Osteocyte (in vitro differentiated cells): ENCODE measurements at regions not wholly inside any gene's neighbourhood (a gene's known extent, or its start where the extent isn't known, plus 50 kb on each side); places are given as distances from the start of the nearest gene placed in this dataset.

Experiments used
- DNase-seq: peaks from one replicate; pipeline ENCODE4 v3.0.0; 2021; ENCODE audit warnings: mixed read lengths; ENCODE audit not compliant: unreplicated experiment; ENCODE audit errors: extremely low spot score
- H3K27ac Mint-ChIP-seq: one replicate; pipeline ENCODE4 v1.8.0; 2021; ENCODE audit warnings: mild to moderate bottlenecking, mixed read lengths; ENCODE audit not compliant: unreplicated experiment
- H3K27me3 Mint-ChIP-seq: one replicate; pipeline ENCODE4 v1.8.0; 2021; ENCODE audit warnings: mixed read lengths; ENCODE audit not compliant: unreplicated experiment
- H3K36me3 Mint-ChIP-seq: one replicate; pipeline ENCODE4 v1.8.0; 2021; ENCODE audit warnings: mixed read lengths; ENCODE audit not compliant: unreplicated experiment
- H3K4me1 Mint-ChIP-seq: one replicate; pipeline ENCODE4 v1.8.0; 2021; ENCODE audit warnings: mixed read lengths; ENCODE audit not compliant: unreplicated experiment
- H3K4me3 Mint-ChIP-seq: one replicate; pipeline ENCODE4 v1.8.0; 2021; ENCODE audit warnings: mild to moderate bottlenecking, moderate library complexity, mixed read lengths; ENCODE audit not compliant: unreplicated experiment
- H3K9me3 Mint-ChIP-seq: one replicate; pipeline ENCODE4 v1.8.0; 2021; ENCODE audit warnings: mixed read lengths; ENCODE audit not compliant: unreplicated experiment
- CTCF ChIP-seq: fragments of 200-600 bp; sonication (generic); IDR thresholded peaks from 2 replicates; pipeline ENCODE4 v1.5.0; 2021; ENCODE audit warnings: antibody characterized with exemption, mild to moderate bottlenecking, moderate library complexity

GRCh38 chr2:128584296-128584890, 265.7 kb upstream of the HS6ST1 start:
- DNase-seq, result no peak
- Mint-ChIP-seq H3K27me3 (no peaks in the 10 kb centered on the region), H3K36me3 (peaks cover 2% of the 10 kb centered on the region), H3K27ac (peak overlapping the region; percentile 5), H3K4me1 (peaks cover 6% of the 10 kb centered on the region), H3K9me3 (peaks cover 8% of the 10 kb centered on the region), H3K4me3 (no peak overlapping the region)
- no peak for TF ChIP-seq CTCF

DNA sequence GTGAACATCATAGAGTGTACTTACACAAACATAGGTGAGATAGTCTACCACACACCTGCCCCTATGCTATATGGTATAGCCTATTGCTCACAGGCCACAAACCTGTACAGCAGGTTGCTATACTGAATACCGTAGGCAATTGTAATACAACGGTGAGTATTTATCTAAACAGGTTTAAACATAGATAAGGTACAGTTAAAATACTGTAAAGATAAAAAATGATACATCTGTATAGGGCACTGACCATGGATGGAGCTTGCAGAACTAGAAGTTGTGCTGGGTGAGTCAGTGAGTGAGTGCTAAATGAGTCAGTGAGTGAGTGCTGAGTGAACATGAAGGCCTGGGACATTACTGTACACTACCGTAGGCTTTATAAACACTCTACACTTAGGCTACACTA, 267.0 kb upstream of the HS6ST1 start:
- no peak overlapping the region for H3K4me3 Mint-ChIP-seq
- no peak overlapping the region for H3K27ac Mint-ChIP-seq
- no peak for DNase-seq
- no peaks in the 10 kb centered on the region for H3K27me3 Mint-ChIP-seq
- H3K36me3 Mint-ChIP-seq, result peaks cover 4% of the 10 kb centered on the region
- no peak for TF ChIP-seq CTCF
- H3K4me1 Mint-ChIP-seq, result peaks cover 6% of the 10 kb centered on the region
- H3K9me3 Mint-ChIP-seq, result peaks cover 8% of the 10 kb centered on the region

DNA sequence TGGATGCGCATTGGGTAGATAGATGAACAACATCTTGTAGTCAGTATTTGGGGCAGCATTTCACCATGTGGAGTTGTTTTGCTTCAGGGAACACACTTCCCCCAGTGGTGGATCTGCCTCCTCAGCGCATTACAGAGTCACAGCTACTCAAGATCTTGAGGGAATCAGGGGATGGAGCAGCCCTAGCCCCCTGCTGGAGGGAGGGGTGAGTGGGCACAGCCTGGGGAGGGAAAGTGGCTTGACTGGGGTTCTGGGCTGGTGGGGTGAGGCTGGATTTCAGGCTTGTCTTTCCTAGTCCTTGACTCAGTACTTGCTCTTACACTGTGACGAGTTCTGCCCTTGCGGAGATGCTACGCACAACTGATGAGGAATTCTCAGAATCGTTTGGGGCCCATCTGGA, 271.0 kb upstream of the HS6ST1 start:
- H3K36me3 Mint-ChIP-seq, result peaks cover 4% of the 10 kb centered on the region
- H3K27ac Mint-ChIP-seq, result no peak overlapping the region
- H3K27me3 Mint-ChIP-seq, result no peaks in the 10 kb centered on the region
- H3K4me3 Mint-ChIP-seq, result no peak overlapping the region
- TF ChIP-seq CTCF, result no peak
- H3K4me1 Mint-ChIP-seq, result peaks cover 2% of the 10 kb centered on the region
- peaks cover 4% of the 10 kb centered on the region for H3K9me3 Mint-ChIP-seq
- no peak for DNase-seq

- Mint-ChIP-seq H3K9me3 (peaks cover 2% of the 10 kb centered on the region), H3K36me3 (peaks cover 2% of the 10 kb centered on the region), H3K27ac (no peak overlapping the region), H3K4me1 (peaks cover 1% of the 10 kb centered on the region), H3K27me3 (no peaks in the 10 kb centered on the region), H3K4me3 (no peak overlapping the region)
- DNase-seq, result peak; percentile 63
- no peak for TF ChIP-seq CTCF
Measured at GRCh38 chr2:128590309-128591021, 271.8 kb upstream of the HS6ST1 start.

- Mint-ChIP-seq H3K27me3 (no peaks in the 10 kb centered on the region), H3K4me1 (peaks cover under 1% of the 10 kb centered on the region), H3K36me3 (peaks cover 2% of the 10 kb centered on the region), H3K4me3 (no peak overlapping the region), H3K9me3 (no peaks in the 10 kb centered on the region), H3K27ac (no peak overlapping the region)
- no peak for TF ChIP-seq CTCF
- peak; percentile 75 for DNase-seq
Measured at GRCh38 chr2:128591022-128591860, 272.6 kb upstream of the HS6ST1 start.
